OCI-LY1 (cell line): ENCODE measurements at regions not wholly inside any gene's neighbourhood (a gene's known extent, or its start where the extent isn't known, plus 50 kb on each side); places are given as distances from the start of the nearest gene placed in this dataset.

ENCODE experiments used
- H2AFZ ChIP-seq: fragments of 200-600 bp; sonication (generic), shearing (Covaris generic); 2 replicates; pipeline ENCODE4 v1.6.0; 2014; ENCODE audit warnings: antibody characterized with exemption, mild to moderate bottlenecking, low read length
- H3F3A ChIP-seq: fragments of 200-600 bp; sonication (generic), shearing (Covaris generic); 2 replicates; pipeline ENCODE4 v1.6.0; 2014; ENCODE audit warnings: mild to moderate bottlenecking, antibody characterized with exemption, low read length, moderate library complexity; ENCODE audit not compliant: insufficient read depth
- H3K27ac ChIP-seq: fragments of 200-600 bp; sonication (generic); 2 replicates; pipeline ENCODE4 v1.5.1; 2014; ENCODE audit warnings: low read length, mixed run types, mild to moderate bottlenecking, low read depth; ENCODE audit not compliant: poor library complexity, severe bottlenecking
- H3K27me3 ChIP-seq: fragments of 200-600 bp; sonication (generic); 2 replicates; pipeline ENCODE4 v1.6.0; 2014; ENCODE audit warnings: antibody characterized with exemption, mild to moderate bottlenecking, low read length, moderate library complexity; ENCODE audit not compliant: insufficient read depth
- H3K36me3 ChIP-seq: fragments of 200-600 bp; sonication (generic); 2 replicates; pipeline ENCODE4 v1.6.1; 2014; ENCODE audit warnings: mild to moderate bottlenecking, antibody characterized with exemption, low read length, moderate library complexity, mixed read lengths; ENCODE audit not compliant: insufficient read depth
- H3K4me1 ChIP-seq: fragments of 200-600 bp; sonication (generic); 2 replicates; pipeline ENCODE4 v1.5.1; 2014; ENCODE audit warnings: mild to moderate bottlenecking, low read length, moderate library complexity; ENCODE audit not compliant: insufficient read depth, severe bottlenecking
- H3K4me2 ChIP-seq: fragments of 200-600 bp; sonication (generic), shearing (Covaris generic); 2 replicates; pipeline ENCODE4 v1.6.1; 2014; ENCODE audit warnings: low read length
- H3K4me3 ChIP-seq: fragments of 200-600 bp; sonication (generic); 2 replicates; pipeline ENCODE4 v1.5.1; 2014; ENCODE audit warnings: low read length, low read depth, mild to moderate bottlenecking, mixed read lengths; ENCODE audit not compliant: poor library complexity, severe bottlenecking
- H3K79me2 ChIP-seq: fragments of 200-600 bp; shearing (Covaris generic); 2 replicates; pipeline ENCODE4 v1.6.1; 2016; ENCODE audit warnings: mixed run types, low read length, mixed read lengths; ENCODE audit not compliant: insufficient read depth
- H3K9ac ChIP-seq: fragments of 200-600 bp; sonication (generic), shearing (Covaris generic); 2 replicates; pipeline ENCODE4 v1.6.1; 2014; ENCODE audit warnings: mild to moderate bottlenecking, low read length, mixed read lengths
- H3K9me2 ChIP-seq: fragments of 200-600 bp; sonication (generic), shearing (Covaris generic); 2 replicates; pipeline ENCODE4 v1.6.1; 2014; ENCODE audit warnings: low read depth, mild to moderate bottlenecking, low read length, mixed read lengths
- H3K9me3 ChIP-seq: fragments of 200-600 bp; shearing (Covaris generic); 2 replicates; pipeline ENCODE4 v1.6.1; 2014; ENCODE audit warnings: low read length, mixed read lengths
- H4K20me1 ChIP-seq: fragments of 200-600 bp; sonication (generic), shearing (Covaris generic); 2 replicates; pipeline ENCODE4 v1.6.0; 2016; ENCODE audit warnings: mild to moderate bottlenecking, low read length; ENCODE audit not compliant: insufficient read depth
- EZH2 ChIP-seq: fragments of 200-600 bp; sonication (generic), shearing (Covaris generic); IDR thresholded peaks from 2 replicates; pipeline ENCODE4 v1.8.0; 2017; ENCODE audit warnings: borderline replicate concordance, mixed run types, mild to moderate bottlenecking, antibody characterized with exemption, low read length, moderate library complexity, mixed read lengths
- TF ChIP-seq, protein P1 (sequence below): fragments of 200-600 bp; sonication (generic), shearing (Covaris generic); IDR thresholded peaks from 2 replicates; pipeline ENCODE4 v1.5.1; 2017; ENCODE audit warnings: mild to moderate bottlenecking, antibody characterized with exemption, low read length, moderate library complexity, mixed read lengths

DNA sequence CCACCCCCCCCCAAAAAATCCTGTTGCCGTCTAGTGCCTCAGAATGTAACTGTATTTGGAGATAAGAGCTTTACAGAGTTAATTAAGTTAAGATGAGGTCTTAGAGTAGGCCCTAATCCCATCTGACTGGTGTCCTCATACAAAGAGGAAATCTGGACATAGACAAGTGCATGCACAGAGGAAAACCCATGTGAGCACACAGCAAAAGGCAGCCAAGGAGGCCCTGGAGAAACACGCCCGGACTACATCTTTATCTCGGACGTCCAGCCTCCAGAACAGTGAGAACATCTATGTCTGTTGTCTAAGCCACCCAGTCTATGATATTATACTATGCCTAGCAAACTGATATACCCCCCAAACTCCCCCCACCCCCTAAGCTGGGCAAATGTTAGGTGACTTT is 193.8 kb downstream of the KATNAL1 start:
- no peak for TF ChIP-seq EZH2
- TF ChIP-seq, protein P1, sequence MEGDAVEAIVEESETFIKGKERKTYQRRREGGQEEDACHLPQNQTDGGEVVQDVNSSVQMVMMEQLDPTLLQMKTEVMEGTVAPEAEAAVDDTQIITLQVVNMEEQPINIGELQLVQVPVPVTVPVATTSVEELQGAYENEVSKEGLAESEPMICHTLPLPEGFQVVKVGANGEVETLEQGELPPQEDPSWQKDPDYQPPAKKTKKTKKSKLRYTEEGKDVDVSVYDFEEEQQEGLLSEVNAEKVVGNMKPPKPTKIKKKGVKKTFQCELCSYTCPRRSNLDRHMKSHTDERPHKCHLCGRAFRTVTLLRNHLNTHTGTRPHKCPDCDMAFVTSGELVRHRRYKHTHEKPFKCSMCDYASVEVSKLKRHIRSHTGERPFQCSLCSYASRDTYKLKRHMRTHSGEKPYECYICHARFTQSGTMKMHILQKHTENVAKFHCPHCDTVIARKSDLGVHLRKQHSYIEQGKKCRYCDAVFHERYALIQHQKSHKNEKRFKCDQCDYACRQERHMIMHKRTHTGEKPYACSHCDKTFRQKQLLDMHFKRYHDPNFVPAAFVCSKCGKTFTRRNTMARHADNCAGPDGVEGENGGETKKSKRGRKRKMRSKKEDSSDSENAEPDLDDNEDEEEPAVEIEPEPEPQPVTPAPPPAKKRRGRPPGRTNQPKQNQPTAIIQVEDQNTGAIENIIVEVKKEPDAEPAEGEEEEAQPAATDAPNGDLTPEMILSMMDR: no peak
- Histone ChIP-seq H3K9ac (no peak overlapping the region), H3K4me2 (no peak overlapping the region), H3K79me2 (no peaks in the 10 kb centered on the region), H3K4me1 (peaks cover 27% of the 10 kb centered on the region), H3K36me3 (no peaks in the 10 kb centered on the region), H3K27me3 (peaks cover 5% of the 10 kb centered on the region; the same call in 1 of the 2 replicates), H3K9me2 (no peaks in the 10 kb centered on the region), H4K20me1 (no peaks in the 10 kb centered on the region), H3F3A (no peaks in the 10 kb centered on the region), H3K4me3 (no peak overlapping the region), H2AFZ (peak overlapping the region; percentile 80), H3K27ac (peak overlapping the region; percentile 44), H3K9me3 (no peaks in the 10 kb centered on the region)

DNA sequence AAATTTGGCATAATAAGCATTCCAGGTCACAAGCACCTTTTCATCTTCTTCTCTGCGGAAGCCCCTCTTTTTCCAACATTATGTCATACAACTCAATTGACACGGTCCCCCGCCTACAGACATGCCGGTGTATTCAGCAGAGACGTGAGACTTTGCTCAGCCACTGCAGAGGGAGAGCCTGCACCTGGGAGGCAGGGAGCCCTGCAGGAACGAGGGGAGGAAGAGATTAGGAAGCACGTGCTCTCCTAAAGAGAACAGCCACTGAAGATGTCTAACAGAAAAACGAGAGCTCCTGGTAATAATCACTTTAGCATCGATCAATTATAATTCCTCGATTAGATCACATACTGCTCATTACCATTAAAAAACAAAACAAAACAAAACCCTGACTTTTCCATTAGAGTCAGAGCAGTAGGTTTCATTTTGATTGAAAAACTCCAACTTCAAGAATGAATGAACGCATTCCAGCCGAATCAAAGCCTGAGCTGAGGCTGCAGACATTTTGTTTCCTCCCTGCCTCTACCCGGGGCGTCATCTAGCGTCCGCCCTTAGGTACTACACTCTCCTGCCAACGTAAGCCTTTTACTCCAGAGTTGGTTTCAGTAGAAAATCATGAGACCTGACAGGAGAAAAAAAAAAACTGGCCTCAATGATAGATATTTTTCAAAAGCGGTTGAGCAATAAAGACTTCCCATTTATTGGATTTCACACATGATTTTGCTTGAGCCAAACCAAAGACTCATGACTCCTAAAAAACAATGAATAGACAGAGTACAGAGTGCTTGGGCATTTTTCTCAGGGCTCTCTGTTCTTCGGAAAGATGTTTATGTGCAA is 194.5 kb downstream of the KATNAL1 start:
- H3K27me3 ChIP-seq: peaks cover 5% of the 10 kb centered on the region; the same call in 1 of the 2 replicates
- H2AFZ ChIP-seq: peak overlapping the region; percentile 26
- H3K4me1 ChIP-seq: peaks cover 31% of the 10 kb centered on the region
- peak overlapping the region; percentile 50 for H3K4me3 ChIP-seq
- no peaks in the 10 kb centered on the region for H4K20me1 ChIP-seq
- H3K27ac ChIP-seq: peak overlapping the region; percentile 44
- no peak for TF ChIP-seq EZH2
- TF ChIP-seq, protein P1: peak; percentile 98
- H3K4me2 ChIP-seq: peak overlapping the region; percentile 61
- H3K9me3 ChIP-seq: no peaks in the 10 kb centered on the region
- no peaks in the 10 kb centered on the region for H3K79me2 ChIP-seq
- H3K9ac ChIP-seq: peak overlapping the region; percentile 18; the same call in 1 of the 2 replicates
- H3K9me2 ChIP-seq: no peaks in the 10 kb centered on the region
- H3K36me3 ChIP-seq: no peaks in the 10 kb centered on the region
- H3F3A ChIP-seq: no peaks in the 10 kb centered on the region

DNA sequence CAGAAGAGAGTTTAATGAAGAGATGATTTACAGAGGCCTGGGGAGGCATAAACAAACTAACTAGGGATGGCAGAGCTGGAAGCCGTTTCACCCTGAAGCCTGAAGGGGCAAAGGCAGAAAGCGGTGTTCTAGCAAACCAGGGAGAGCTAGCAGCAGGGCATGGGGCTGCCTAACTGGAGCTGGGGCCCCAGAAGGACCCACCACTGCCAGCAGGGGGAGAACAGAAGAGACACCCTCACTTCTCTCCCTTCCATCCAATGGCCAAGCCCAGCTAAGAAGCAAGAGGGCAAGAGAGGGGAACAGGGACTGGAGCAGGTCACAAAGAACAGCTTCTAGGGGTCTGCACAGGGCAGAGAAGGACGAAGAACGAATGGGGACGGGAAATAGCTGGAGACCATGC is 195.5 kb downstream of the KATNAL1 start:
- H3K36me3 ChIP-seq: no peaks in the 10 kb centered on the region
- H3F3A ChIP-seq: no peaks in the 10 kb centered on the region
- H3K4me2 ChIP-seq: no peak overlapping the region; the same call in 1 of the 2 replicates
- H3K79me2 ChIP-seq: no peaks in the 10 kb centered on the region
- no peaks in the 10 kb centered on the region for H3K9me2 ChIP-seq
- TF ChIP-seq, protein P1: peak; percentile 27; the same call in 1 of the 2 replicates
- TF ChIP-seq EZH2: no peak
- no peak overlapping the region for H3K4me3 ChIP-seq
- no peak overlapping the region for H2AFZ ChIP-seq
- H3K27ac ChIP-seq: no peak overlapping the region
- H3K9me3 ChIP-seq: no peaks in the 10 kb centered on the region
- peaks cover 31% of the 10 kb centered on the region for H3K4me1 ChIP-seq
- no peaks in the 10 kb centered on the region for H4K20me1 ChIP-seq
- H3K27me3 ChIP-seq: peaks cover 5% of the 10 kb centered on the region; the same call in 1 of the 2 replicates
- no peak overlapping the region for H3K9ac ChIP-seq
